GM23338 (cell line): ENCODE measurements at regions not wholly inside any gene's neighbourhood (a gene's known extent, or its start where the extent isn't known, plus 50 kb on each side); places are given as distances from the start of the nearest gene placed in this dataset.

Source experiments
- CREB1 ChIP-seq: fragments of 250-450 bp; sonication (Bioruptor Pico); IDR thresholded peaks from 2 replicates; pipeline ENCODE4 v1.5.0; 2020; ENCODE audit warnings: low read depth, mild to moderate bottlenecking, moderate library complexity
- EZH2 ChIP-seq: fragments of 200-600 bp; sonication (generic); IDR thresholded peaks from one replicate; pipeline ENCODE4 v1.8.0; 2017; ENCODE audit warnings: antibody characterized with exemption, mild to moderate bottlenecking, low read depth; ENCODE audit not compliant: unreplicated experiment
- EZH2phosphoT487 ChIP-seq: fragments of 200-600 bp; sonication (generic); IDR thresholded peaks from one replicate; pipeline ENCODE4 v1.8.1; 2018; ENCODE audit warnings: antibody characterized with exemption; ENCODE audit not compliant: unreplicated experiment
- JUNB ChIP-seq: IDR thresholded peaks from one replicate; pipeline ENCODE4 v1.6.1; 2016; ENCODE audit warnings: antibody characterized with exemption; ENCODE audit not compliant: unreplicated experiment
- NANOG ChIP-seq: IDR thresholded peaks from 2 replicates; pipeline ENCODE4 v1.6.1; 2016; ENCODE audit warnings: antibody characterized with exemption, borderline replicate concordance
- POLR2AphosphoS5 ChIP-seq: IDR thresholded peaks from 2 replicates; pipeline ENCODE4 v1.6.1; 2016; ENCODE audit warnings: antibody characterized with exemption, low read depth
- TF ChIP-seq, protein P1 (sequence below), 2 experiments: fragments of 200-600 bp in 1 of 2; sonication (generic) in 1 of 2; conservative IDR thresholded peaks; 2 replicates each; pipeline versions ENCODE4 v1.5.1 to v1.6.1; 2016 to 2017; ENCODE audit warnings: antibody characterized with exemption in 2 of 2, low read depth in 2 of 2, mild to moderate bottlenecking in 2 of 2, moderate library complexity in 1 of 2
- TF ChIP-seq, protein P2 (sequence below): IDR thresholded peaks from one replicate; pipeline ENCODE4 v1.6.1; 2018; ENCODE audit warnings: antibody characterized with exemption; ENCODE audit not compliant: unreplicated experiment
- TF ChIP-seq, protein P3 (sequence below): IDR thresholded peaks from 2 replicates; pipeline ENCODE4 v1.6.1; 2016; ENCODE audit warnings: antibody characterized with exemption

DNA sequence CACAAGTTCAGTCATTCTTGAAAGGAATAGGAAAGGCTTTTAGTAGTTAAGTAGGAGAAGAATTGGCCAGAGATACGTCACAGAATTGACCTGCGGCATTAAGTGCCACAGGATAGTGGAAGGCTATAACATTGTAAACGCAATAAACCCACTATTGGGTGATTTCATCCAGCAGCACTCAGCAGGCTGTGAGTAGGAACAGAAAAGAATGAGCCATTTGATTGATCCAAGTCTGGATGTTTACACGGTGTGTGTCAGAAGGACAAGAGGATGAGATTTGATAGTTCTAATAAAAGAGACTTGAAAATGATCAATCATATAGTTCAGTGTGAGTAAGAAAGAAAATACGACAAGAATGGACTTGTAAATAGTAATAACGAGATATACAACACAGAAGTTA, 110.0 kb upstream of the MTAP start:
- TF ChIP-seq, protein P1, sequence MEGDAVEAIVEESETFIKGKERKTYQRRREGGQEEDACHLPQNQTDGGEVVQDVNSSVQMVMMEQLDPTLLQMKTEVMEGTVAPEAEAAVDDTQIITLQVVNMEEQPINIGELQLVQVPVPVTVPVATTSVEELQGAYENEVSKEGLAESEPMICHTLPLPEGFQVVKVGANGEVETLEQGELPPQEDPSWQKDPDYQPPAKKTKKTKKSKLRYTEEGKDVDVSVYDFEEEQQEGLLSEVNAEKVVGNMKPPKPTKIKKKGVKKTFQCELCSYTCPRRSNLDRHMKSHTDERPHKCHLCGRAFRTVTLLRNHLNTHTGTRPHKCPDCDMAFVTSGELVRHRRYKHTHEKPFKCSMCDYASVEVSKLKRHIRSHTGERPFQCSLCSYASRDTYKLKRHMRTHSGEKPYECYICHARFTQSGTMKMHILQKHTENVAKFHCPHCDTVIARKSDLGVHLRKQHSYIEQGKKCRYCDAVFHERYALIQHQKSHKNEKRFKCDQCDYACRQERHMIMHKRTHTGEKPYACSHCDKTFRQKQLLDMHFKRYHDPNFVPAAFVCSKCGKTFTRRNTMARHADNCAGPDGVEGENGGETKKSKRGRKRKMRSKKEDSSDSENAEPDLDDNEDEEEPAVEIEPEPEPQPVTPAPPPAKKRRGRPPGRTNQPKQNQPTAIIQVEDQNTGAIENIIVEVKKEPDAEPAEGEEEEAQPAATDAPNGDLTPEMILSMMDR (conservative IDR thresholded peaks at IDR 0.05; ENCODE audit: low read depth in 2 of 2): no peak
- TF ChIP-seq EZH2 (no peak), EZH2phosphoT487 (no peak), POLR2AphosphoS5 (no peak), JUNB (no peak), CREB1 (CRISPR knock-in tag) (no peak), NANOG (no peak)
- TF ChIP-seq, protein P2, sequence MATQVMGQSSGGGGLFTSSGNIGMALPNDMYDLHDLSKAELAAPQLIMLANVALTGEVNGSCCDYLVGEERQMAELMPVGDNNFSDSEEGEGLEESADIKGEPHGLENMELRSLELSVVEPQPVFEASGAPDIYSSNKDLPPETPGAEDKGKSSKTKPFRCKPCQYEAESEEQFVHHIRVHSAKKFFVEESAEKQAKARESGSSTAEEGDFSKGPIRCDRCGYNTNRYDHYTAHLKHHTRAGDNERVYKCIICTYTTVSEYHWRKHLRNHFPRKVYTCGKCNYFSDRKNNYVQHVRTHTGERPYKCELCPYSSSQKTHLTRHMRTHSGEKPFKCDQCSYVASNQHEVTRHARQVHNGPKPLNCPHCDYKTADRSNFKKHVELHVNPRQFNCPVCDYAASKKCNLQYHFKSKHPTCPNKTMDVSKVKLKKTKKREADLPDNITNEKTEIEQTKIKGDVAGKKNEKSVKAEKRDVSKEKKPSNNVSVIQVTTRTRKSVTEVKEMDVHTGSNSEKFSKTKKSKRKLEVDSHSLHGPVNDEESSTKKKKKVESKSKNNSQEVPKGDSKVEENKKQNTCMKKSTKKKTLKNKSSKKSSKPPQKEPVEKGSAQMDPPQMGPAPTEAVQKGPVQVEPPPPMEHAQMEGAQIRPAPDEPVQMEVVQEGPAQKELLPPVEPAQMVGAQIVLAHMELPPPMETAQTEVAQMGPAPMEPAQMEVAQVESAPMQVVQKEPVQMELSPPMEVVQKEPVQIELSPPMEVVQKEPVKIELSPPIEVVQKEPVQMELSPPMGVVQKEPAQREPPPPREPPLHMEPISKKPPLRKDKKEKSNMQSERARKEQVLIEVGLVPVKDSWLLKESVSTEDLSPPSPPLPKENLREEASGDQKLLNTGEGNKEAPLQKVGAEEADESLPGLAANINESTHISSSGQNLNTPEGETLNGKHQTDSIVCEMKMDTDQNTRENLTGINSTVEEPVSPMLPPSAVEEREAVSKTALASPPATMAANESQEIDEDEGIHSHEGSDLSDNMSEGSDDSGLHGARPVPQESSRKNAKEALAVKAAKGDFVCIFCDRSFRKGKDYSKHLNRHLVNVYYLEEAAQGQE: no peak
- TF ChIP-seq, protein P3, sequence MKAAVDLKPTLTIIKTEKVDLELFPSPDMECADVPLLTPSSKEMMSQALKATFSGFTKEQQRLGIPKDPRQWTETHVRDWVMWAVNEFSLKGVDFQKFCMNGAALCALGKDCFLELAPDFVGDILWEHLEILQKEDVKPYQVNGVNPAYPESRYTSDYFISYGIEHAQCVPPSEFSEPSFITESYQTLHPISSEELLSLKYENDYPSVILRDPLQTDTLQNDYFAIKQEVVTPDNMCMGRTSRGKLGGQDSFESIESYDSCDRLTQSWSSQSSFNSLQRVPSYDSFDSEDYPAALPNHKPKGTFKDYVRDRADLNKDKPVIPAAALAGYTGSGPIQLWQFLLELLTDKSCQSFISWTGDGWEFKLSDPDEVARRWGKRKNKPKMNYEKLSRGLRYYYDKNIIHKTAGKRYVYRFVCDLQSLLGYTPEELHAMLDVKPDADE: no peak
